NCI-H2107 treated with DMSO at 0.1 percent for 48 hours (cell line): ENCODE measurements at regions not wholly inside any gene's neighbourhood (a gene's known extent, or its start where the extent isn't known, plus 50 kb on each side); places are given as distances from the start of the nearest gene placed in this dataset.
"Not testable (repeated sequence)": the region's sequence is repeated elsewhere in the genome, so short reads cannot be mapped to it uniquely, and the experiment has no call there.

Experiments used
- DNase-seq: peaks from one replicate; lab custom pipeline; 2025; ENCODE audit not compliant: unreplicated experiment; lab: John Stamatoyannopoulos, UW

DNA sequence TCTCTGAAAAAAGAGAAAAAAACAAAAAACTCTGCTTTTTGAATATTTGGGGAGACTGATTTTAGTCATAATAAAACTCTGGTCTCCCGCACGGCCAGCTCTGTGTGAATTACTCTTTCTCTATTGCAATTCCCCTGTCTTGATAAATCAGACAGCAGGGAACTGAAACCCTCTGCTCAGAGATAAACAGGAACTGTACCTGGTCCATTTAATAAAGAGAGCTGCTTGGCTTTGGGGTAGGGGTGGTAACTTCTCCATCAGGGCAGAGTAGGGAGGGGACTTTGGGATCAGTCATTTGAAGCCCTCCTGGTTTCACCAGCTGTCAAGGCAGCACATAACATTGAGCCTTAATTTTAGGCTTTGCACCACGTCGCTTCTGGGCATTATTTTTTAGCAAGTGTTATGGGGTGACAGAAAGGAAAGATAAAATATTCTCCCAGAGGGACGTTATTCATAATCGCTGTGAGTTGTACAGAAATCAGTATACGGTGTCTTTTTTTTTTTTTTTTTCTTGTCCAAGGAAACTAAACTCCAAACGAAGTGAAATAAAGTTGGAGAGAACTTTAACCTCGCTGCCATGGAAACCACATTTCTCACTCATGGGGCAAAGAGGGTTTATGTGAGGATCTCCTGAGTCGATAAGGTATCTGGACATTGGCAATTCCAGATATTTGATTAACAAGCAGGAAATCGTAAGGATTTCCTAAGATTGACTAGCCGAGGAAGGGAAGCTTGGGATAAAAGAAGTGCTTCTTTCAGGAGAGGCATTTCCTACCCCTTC, 99.0 kb upstream of the MRI1 start:
- DNase-seq = no peak

DNA sequence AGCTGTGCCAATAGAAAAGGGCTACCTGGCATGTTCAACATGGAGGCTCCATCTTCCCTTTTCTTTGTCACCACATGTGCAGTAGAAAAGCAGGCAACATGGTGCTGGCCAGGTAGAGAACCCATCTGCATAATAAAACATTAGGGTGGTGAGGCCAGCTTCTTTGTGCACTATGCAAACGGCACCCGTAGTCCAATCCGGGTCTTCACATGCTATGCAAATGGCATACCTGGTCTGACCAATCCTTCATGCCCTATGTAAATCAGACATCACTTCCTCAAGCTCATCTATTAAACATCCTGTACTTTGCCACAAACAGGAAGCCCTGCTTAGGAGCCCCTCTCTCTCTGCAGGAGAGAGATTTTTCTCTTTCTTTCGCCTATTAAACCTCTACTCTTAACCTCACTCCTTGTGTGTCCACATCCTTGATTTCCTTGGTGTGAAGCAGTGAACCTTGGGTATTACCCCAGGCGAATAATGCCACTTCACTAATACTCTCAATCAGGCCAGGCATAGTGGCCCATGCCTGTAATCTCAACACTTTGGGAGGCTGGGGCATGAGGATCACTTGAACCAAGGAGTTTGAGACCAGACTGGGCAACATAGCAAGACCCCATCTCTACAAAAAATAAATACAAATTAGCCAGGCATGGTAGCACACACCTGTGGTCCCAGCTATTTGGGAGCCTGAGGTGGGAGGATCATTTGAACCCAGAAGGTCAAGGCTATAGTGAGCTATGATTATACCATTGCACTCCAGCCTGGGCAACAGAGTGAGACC, 111.3 kb upstream of the MRI1 start:
- no peak for DNase-seq

DNA sequence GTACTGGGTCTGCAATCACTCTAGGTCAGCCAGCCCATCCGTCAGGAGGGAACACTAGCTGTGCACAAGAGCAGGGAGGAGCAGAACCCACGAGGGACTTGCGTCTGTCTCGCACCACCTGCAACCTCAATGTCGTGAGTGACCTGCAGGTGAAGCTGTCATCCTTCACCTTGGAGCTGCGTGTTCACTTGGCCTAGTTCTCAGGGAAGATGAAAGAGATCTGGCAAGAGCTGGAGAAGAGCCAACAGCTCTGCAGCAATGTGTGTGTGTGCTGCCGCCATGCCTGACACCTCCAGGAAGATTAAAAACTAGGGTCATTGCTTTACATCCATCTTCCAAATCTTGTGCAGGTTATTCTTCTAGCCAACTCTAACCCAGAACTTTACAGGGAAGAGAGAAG, 117.6 kb upstream of the MRI1 start:
- DNase-seq = no peak

DNA sequence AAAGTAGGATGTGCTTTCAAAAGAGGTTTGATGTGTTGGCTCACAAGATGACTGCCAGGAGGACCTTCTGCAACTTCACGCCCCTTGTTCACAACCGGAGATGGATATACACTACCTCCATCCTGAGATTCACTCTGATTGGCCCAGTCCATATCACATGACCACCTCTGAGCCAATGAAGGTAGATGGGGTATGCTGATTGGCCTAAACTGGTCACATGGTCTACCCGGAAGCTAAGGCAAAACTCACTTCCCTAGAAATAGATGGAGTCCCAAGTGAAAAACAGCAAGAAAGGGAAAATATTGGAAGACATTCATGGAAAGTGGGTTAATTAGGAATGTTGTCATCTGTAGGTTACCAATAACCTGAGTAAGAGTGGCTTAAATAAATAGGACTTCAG, 119.7 kb upstream of the MRI1 start:
- no peak for DNase-seq

DNA sequence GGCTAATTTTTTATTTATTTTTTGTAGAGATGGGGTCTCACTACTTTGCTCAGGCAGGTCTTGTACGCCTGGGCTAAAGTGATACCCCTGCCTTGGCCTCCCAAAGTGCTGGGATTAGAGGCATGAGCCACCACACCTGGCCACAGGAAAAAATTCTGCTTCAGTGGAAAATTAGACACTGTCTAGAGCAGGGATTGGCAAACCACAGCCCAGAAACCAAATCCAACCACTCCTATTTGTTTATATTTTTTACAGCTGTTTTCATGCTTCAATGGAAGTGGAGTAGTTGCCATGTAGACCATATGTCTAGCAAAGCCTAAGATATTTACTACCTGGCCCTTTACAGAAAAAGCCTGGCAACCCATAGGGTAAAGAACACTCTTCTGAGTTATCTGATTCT, 123.7 kb upstream of the MRI1 start:
- peak; percentile 72 for DNase-seq

DNA sequence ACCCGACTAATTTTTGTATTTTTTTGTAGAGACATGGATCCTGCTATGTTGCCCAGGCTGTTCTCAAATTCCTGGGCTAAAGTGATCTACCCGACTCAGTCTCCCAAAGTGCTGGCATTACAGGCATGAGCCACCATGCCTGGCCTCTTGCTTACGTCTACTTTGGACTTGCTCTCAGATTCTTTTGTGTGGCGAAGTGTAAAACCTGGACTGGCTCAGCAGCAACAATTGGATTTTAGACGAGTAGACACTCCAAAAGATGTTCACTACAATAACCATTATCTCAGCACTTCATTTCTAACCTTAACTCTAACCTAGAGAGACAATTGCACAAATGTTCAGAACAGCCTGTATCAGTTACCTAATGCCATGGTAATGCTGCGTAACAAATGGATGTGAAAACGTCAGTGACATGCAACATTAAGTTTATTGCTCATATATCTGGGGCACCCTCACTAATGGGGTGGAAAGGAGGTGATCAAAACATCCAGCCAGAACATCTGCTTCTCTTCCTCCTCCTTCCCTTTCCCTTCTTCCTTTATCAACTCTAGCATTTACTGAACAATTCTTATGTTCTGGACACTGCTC, 124.9 kb upstream of the MRI1 start:
- no peak for DNase-seq

DNA sequence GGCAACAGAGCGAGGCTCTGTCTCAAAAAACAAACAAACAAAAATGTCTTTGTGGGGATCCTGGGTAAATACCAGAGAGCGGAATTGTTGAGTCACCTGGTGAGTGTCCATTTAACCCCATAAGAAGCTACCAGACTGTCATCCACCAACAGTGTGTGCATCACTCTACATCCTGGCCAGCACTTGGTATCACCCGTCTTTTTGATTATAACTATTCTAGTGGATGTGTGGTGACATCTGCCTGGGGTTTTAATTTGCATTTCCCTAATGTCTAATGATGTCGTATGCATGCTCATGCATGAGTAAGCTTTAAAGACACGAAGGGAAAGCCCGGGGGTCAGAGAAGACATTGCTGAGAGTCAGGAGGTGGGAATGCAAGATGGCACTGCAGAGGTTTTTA, 126.7 kb upstream of the MRI1 start:
- no peak for DNase-seq

DNA sequence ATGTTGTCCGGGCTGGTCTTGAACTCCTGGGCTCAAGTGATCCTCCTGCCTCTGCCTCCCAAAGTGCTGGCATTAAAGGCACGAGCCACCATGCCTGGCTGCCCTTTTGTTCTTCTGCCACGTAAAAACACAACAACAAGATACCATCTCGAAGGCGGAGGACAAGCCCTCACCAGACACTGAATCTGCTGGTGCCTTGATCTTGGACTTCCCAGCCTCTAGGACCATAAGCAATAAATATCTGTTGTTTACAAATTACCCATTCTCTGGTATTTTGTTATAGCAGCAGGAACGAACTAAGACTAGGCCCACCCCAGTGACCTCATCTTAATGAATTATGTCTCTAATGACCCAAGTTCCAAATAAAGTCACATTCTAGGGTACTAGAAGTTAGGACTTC, 128.4 kb upstream of the CACNA1A start:
- no peak for DNase-seq

DNA sequence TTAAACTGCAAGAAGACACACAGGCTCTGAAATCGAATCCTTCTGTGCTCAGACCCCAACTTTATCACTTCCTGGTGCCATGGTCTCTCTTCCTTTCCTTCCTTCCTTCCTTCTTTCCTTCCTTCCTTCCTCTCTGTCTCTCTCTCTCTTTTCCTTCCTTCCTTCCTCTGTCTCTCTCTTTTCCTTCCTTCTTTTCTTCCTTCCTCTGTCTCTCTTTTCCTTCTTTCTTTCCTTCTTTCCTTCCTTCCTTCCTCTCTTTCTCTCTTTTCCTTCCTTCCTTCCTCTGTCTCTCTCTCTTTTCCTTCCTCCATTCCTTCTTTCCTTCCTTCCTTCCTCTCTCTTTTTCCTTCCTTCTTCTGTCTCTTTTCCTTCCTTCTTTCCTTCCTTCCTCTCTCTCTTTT, 127.2 kb upstream of the CACNA1A start:
- no peak for DNase-seq

DNA sequence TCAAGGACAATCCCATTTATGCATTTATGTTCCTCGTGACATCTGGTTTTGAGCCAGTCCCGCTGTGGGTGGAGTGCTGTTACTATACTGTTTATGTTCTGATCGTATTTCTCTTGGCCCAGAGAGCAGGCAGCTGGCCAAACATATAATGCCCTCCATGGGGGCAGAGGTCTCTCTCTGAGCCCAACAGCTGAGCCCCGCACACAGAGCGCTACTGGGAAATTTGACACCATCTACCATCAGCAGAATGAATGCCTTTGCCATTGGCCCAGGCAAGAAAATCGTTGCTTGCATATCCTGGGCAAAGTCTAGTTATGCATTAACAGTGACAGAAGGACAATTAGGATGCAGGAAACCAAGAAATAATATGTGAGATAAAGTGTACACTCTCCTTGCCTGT, 126.8 kb upstream of the CACNA1A start:
- peak; percentile 99 for DNase-seq

DNA sequence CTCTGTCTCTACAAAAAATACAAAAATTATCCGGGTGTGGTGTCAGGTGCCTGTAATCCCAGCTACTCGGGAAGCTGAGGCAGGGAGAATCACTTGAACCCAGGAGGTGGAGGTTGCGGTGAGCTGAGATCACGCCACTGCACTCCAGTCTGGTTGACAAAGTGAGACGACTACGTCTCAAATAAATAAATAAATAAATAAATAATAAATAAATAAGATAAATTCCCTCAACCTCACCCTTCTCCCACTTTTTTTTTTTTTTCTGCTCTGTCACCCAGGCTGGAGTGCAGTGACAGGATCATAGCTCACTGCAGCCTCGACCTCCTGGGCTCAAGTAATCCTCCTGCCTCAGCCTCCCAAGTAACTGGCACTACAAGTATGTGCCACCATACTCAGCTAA, 125.9 kb upstream of the CACNA1A start:
- DNase-seq = not testable (repeated sequence)

DNA sequence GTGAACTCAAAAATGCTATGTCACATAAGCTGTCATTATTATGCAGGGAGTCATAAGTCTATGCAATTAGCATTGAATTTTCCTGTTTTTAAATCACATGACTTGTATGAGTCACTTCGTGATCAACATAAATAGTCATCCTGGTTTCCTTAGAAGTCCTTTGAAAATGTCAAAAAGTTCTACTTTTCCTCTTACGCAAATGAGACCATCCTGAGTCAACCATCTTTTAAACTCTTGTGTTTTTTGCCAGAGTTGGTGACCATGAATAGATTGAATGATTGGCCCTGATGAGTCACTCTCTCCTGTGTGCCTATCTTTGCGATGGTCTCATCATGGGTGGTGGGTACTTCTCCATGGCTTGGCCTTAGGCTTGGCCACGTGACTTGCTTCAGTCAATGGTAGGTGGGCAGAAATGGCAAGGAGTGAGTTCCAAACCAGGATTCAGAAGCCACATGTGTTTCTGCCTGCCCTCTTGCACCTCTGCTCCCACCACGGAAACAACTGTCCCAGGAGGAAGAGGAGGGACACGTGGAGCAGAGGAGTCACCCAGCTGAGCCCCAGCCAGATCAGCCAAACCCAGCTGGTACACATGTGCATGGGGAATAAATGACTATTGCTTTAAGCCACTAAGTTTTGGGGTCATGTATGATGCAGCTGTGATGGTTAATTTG, 123.5 kb upstream of the CACNA1A start:
- no peak for DNase-seq

DNA sequence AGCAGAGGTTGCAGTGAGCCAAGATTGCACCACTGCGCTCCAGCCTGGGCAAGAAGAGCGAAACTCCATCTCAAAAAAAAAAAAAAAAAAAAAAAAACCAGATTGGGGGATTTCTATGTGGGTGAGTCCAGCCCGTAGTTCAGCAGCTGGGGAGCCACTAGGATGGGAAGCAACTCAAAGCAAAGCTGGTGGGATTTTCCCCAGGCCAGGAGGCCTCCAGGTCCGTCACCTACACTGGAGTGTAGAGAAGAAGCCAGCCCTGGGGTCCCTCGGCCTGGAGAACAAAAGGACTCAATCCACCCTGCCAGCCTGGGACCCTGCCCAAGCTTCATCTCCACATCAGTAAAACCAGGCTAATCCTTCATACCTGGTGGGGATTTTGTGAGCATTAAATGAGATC, 121.3 kb upstream of the CACNA1A start:
- no peak for DNase-seq

DNA sequence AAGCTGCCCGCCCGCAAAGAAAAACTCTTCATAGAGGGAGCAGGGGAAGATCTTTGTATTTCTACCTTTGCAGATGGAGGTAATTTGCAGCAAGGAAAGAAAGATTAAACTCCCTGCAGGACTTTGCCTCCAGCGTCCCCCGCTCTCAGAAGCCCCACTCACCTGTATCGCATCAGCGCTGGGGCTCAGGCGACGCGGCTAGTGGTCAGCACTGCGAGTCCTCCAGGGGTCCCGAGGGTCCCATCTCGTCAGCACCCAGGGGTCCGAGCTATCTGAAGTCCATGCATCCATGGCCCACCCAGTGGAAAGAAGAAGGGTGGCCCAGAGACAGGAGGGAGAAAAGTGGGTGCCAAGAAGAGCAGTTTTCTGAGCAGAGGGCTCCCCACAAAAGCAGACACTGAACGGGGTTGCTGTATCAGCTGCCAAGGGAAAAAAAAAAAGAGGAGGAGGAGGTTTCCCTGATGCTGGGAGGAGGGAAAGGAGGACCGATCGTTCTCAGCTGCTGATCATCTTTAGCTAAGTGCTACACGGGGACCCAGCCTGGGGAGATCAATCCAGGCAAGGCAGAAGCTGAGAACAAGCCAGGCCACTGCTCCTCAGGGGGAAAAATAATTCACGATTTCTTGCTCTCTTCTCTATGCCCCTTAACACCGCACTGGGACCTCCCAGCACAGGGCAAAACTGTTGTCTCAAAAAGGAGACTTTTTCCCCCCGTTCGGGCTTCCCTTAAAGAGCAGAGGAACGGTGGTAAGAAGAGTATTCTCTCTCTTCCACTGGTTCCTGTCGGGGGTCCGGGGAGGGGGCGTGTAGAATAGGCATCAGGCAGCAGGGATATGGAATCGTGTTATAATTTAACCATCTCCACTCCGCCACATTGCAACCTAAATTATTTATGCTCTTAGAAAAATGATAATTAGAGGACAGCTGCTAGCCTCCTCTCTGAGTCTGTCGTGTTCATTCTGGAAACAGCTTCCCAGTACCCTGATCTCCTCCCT, 117.7 kb upstream of the CACNA1A start:
- peak; percentile 58 for DNase-seq

DNA sequence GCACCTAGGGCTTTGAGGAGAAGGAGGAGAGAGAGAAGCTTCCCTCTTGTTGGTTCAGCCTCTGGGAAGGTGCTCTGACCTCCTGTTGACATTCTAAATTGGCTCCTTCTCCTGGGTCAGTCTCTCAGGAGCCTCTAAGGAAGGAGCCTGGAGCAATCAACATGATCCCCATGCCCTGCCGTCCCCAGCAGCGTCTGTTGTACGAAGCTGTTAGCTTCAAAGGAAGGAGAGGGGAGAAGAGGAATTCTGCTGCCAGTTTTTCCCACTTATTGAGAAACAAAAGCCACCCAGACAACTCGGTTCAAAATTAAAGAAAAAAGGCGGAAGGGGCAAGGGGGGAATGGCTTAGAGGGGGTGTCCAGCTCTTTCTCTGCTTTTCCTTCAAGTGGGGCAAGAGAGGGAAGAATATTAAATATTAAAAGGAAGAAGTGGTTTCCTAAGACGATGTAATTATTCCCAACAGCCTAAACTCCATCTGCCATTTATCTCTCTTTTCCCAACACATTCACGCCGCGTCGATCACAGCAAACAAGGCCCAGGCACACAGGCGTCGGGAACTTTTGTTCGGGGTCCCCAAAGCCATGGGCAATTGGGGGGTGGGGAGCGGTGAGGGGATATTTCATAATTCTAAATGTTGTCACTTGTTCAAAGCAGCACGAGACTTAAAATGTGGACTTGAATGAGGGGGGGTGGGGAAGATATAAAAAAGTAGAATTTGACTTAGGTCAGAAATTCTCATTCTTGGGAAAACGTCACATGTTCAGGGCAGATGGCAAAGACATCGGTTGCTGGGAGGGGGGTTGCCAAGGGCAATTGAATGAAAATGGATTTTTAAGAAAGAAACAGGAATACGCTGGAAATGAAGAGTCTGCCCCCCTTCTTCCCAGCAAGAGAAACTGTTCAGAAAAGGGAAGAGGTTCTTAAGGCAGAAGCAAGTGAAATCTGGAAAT, 116.8 kb upstream of the CACNA1A start:
- DNase-seq = peak; percentile 37

DNA sequence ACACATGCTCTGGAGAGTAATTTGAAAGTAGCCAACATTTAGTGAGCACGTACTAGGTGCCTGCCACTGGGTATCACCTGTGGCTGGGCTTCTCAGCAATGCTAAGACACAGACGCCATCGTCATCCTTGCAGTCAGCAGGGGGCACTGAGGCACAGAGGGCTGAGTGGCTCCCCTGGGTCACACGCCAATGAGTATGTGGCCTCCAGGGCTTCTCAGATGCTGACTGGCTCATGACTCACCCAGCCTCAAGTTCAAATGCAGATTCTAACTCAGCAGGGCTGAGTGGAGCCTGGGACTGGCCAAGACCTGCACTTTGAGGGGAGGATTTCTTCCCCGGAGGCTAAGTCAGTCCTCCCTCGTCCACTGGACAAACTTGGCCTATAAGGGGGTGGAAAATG, 115.1 kb upstream of the CACNA1A start:
- no peak for DNase-seq

DNA sequence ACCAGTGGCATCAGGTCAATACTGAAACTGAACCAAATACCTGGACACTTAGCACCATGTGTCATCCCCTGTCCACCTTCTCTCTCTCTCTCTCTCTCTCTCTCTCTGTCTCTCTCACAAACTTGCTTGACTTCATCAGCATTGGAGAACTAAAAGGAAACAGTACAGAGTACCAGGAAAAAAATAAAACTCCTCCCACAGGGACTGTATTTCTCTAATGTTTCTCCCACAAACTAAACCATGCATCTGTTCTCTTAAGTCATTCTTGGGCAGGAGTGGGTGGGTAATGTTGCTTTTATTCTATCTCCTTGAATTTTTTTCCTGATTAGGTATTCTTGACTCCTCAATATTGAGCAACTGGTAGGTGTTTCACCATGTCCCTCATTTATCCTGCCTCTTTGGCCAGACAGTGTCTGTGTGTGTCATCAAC, 112.9 kb upstream of the CACNA1A start:
- DNase-seq = no peak

DNA sequence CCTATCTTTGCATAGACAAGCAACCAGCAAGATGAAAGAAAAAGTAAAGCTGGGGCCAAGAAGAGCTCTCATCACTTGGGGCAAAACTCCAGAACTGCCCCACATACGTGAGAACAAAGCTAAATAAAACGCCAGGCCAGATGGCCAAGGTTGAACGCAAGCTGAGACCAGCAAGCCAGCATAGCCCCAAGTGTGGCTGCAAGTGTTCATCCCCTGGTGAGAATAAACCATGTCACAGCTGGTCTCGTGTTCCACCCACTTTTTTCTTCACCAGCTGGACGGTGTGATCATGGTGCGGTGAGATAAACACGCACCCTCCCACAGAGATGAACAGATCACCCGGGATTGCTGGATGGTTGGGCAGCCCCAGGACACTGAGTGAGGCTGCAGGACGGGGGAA, 109.6 kb upstream of the CACNA1A start:
- DNase-seq = no peak

DNA sequence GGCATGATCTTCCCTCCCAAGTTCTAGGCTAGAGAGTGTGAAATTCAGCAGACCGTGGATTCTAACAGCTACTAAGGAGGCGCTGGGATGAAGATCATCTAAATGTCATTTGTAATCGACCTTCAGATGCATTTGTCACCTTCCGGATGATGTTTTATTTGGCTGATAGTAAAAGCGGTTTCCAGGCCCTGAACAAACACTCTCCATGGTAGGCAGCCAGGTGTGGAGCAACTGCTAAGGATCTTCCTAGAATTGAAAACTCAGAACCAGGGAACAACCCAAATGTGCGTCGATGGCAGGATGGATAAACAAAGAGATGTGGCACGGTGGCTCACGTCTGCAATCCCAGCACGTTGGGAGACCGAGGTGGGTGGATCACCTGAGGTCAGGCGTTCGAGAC, 107.2 kb upstream of the CACNA1A start:
- DNase-seq = peak; percentile 91
